Activated T-cell treated with anti-CD3 and anti-CD28 coated beads for 48 hours (primary cell): ENCODE measurements at regions not wholly inside any gene's neighbourhood (a gene's known extent, or its start where the extent isn't known, plus 50 kb on each side); places are given as distances from the start of the nearest gene placed in this dataset.

ENCODE experiments used
- DNase-seq: peaks from one replicate; pipeline ENCODE4 v3.0.0-alpha.2; 2020; ENCODE audit warnings: low read depth

- DNase-seq, result no peak
Observed at GRCh38 chr13:26932465-26932864, 171.9 kb upstream of the GPR12 start.

GRCh38 chr13:26929971-26930730, 169.6 kb upstream of the GPR12 start:
- peak; percentile 56 for DNase-seq

GRCh38 chr13:26927511-26927910, 166.9 kb upstream of the GPR12 start:
- no peak for DNase-seq

- DNase-seq, result no peak
Observed at GRCh38 chr13:26926371-26926770, 165.8 kb upstream of the GPR12 start.

- DNase-seq, result no peak
Observed at GRCh38 chr13:26923824-26924605, 163.4 kb upstream of the GPR12 start.

- no peak for DNase-seq
Observed at GRCh38 chr13:26921918-26922317, 161.3 kb upstream of the GPR12 start.

GRCh38 chr13:26920614-26921355, 160.2 kb upstream of the GPR12 start:
- no peak for DNase-seq

- DNase-seq, result no peak
Observed at GRCh38 chr13:26919732-26920131, 159.1 kb upstream of the GPR12 start.

GRCh38 chr13:26919311-26919710, 158.7 kb upstream of the GPR12 start:
- no peak for DNase-seq

GRCh38 chr13:26914624-26915023, 154.0 kb upstream of the GPR12 start:
- DNase-seq, result no peak

GRCh38 chr13:26914148-26914547, 153.6 kb upstream of the GPR12 start:
- DNase-seq, result no peak

- no peak for DNase-seq
Observed at GRCh38 chr13:26910754-26911465, 150.3 kb upstream of the GPR12 start.

- no peak for DNase-seq
Observed at GRCh38 chr13:26909477-26909876, 148.9 kb upstream of the GPR12 start.

GRCh38 chr13:26908126-26908525, 147.5 kb upstream of the GPR12 start:
- DNase-seq, result no peak

- no peak for DNase-seq
Observed at GRCh38 chr13:26899202-26899601, 138.6 kb upstream of the GPR12 start.

- no peak for DNase-seq
Observed at GRCh38 chr13:26897706-26898550, 137.3 kb upstream of the GPR12 start.

GRCh38 chr13:26896986-26897668, 136.5 kb upstream of the GPR12 start:
- DNase-seq, result no peak

GRCh38 chr13:26895808-26896466, 135.4 kb upstream of the GPR12 start:
- no peak for DNase-seq

GRCh38 chr13:26895081-26895807, 134.7 kb upstream of the GPR12 start:
- no peak for DNase-seq
